LNCAP (cell line): ENCODE measurements at regions not wholly inside any gene's neighbourhood (a gene's known extent, or its start where the extent isn't known, plus 50 kb on each side); places are given as distances from the start of the nearest gene placed in this dataset.

Experiments used
- CTCF ChIP-seq: fragments of 450-650 bp; IDR thresholded peaks from 2 replicates; pipeline ENCODE4 v1.5.1; 2017; ENCODE audit warnings: mild to moderate bottlenecking

- no peak for TF ChIP-seq CTCF
Measured at GRCh38 chr4:124151031-124151430, 561.5 kb downstream of the ANKRD50 start.

- TF ChIP-seq CTCF, result no peak
Measured at GRCh38 chr4:124152132-124152531, 560.4 kb downstream of the ANKRD50 start.

- no peak for TF ChIP-seq CTCF
Measured at GRCh38 chr4:124155239-124155638, 557.3 kb downstream of the ANKRD50 start.

GRCh38 chr4:124157396-124158083 lies 555.0 kb downstream of the ANKRD50 start:
- TF ChIP-seq CTCF, result no peak

GRCh38 chr4:124163401-124163800 lies 549.1 kb downstream of the ANKRD50 start:
- TF ChIP-seq CTCF, result no peak

- TF ChIP-seq CTCF, result no peak
Measured at GRCh38 chr4:124167602-124168001, 544.9 kb downstream of the ANKRD50 start.

- no peak for TF ChIP-seq CTCF
Measured at GRCh38 chr4:124173912-124174311, 538.6 kb downstream of the ANKRD50 start.
